ENCODE measurements at regions not wholly inside any gene's neighbourhood (a gene's known extent, or its start where the extent isn't known, plus 50 kb on each side); places are given as distances from the start of the nearest gene placed in this dataset.

DNA sequence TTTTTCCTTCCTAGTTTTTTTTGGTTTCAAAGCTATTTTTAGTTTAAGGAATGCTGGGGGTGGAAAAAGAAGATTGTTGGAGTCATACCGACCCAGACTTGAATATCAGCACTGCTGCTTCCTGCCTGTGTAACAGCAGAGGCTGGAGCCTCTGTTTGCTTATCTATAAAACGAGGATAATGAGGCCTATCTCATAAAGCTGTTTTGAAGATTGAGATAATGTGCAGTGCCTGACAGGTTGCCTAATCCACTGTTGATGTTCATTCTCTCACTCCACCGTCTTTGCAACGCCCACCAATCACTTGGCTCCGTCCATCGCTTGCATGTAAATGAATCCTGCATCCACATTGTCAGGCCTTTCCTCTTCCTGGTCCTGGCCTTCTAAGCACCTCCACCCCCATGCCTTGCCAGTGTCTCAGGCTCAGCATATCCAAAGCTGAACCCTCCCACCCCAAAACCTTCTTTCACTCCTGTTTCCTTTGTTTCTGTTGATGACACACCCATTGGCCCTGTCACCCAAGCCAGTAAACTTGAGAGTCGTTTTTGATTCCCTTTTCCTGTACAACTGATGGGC, 94.9 kb downstream of the MEX3B start:
- Histone ChIP-seq H3K9me3 (ENCODE audit: insufficient read depth, low read depth, low read length) (no peaks in the 10 kb centered on the region), H3K4me1 (ENCODE audit: insufficient read depth, low read length, poor library complexity, severe bottlenecking) (no peaks in the 10 kb centered on the region), H2AFZ (ENCODE audit: low read length) (no peak overlapping the region), H3K4me3 (ENCODE audit: low read length, poor library complexity, severe bottlenecking) (no peak overlapping the region), H3K36me3 (ENCODE audit: insufficient read depth, low read length) (no peaks in the 10 kb centered on the region), H3F3A (ENCODE audit: low read depth) (no peaks in the 10 kb centered on the region), H3K9ac (ENCODE audit: low read depth, low read length, poor library complexity, severe bottlenecking) (no peak overlapping the region), H4K20me1 (ENCODE audit: insufficient read depth, low read length, poor library complexity, severe bottlenecking) (no peaks in the 10 kb centered on the region), H3K79me2 (ENCODE audit: insufficient read depth, low read length) (no peaks in the 10 kb centered on the region), H3K27me3 (ENCODE audit: insufficient read depth, low read length, poor library complexity, severe bottlenecking) (no peaks in the 10 kb centered on the region), H3K9me2 (replicated peaks; ENCODE audit: low read depth, low read length) (no peaks in the 10 kb centered on the region), H3K4me2 (ENCODE audit: low read depth, low read length, poor library complexity, severe bottlenecking) (no peak overlapping the region)
- TF ChIP-seq CTCF (conservative IDR thresholded peaks at IDR 0.05; ENCODE audit: low read length) (no peak), EZH2phosphoT487 (IDR thresholded peaks at IDR 0.05; ENCODE audit: borderline replicate concordance) (no peak)

GRCh38 chr15:81948751-81949150, 97.1 kb downstream of the MEX3B start:
- H3K9ac ChIP-seq (ENCODE audit: low read depth, low read length, poor library complexity, severe bottlenecking): no peak overlapping the region
- H3K27me3 ChIP-seq (ENCODE audit: insufficient read depth, low read length, poor library complexity, severe bottlenecking): no peaks in the 10 kb centered on the region
- no peak overlapping the region for H3K4me2 ChIP-seq (ENCODE audit: low read depth, low read length, poor library complexity, severe bottlenecking)
- H3K9me3 ChIP-seq (ENCODE audit: insufficient read depth, low read depth, low read length): no peaks in the 10 kb centered on the region
- no peaks in the 10 kb centered on the region for H3K36me3 ChIP-seq (ENCODE audit: insufficient read depth, low read length)
- H2AFZ ChIP-seq (ENCODE audit: low read length): no peak overlapping the region
- no peak overlapping the region for H3K4me3 ChIP-seq (ENCODE audit: low read length, poor library complexity, severe bottlenecking)
- H3K4me1 ChIP-seq (ENCODE audit: insufficient read depth, low read length, poor library complexity, severe bottlenecking): no peaks in the 10 kb centered on the region
- no peaks in the 10 kb centered on the region for H3F3A ChIP-seq (ENCODE audit: low read depth)
- H3K9me2 ChIP-seq (replicated peaks; ENCODE audit: low read depth, low read length): no peaks in the 10 kb centered on the region
- H4K20me1 ChIP-seq (ENCODE audit: insufficient read depth, low read length, poor library complexity, severe bottlenecking): no peaks in the 10 kb centered on the region
- TF ChIP-seq EZH2phosphoT487 (IDR thresholded peaks at IDR 0.05; ENCODE audit: borderline replicate concordance): no peak
- TF ChIP-seq CTCF (conservative IDR thresholded peaks at IDR 0.05; ENCODE audit: low read length): no peak
- H3K79me2 ChIP-seq (ENCODE audit: insufficient read depth, low read length): no peaks in the 10 kb centered on the region

- Histone ChIP-seq H3K9me3 (ENCODE audit: insufficient read depth, low read depth, low read length) (no peaks in the 10 kb centered on the region), H3K9ac (ENCODE audit: low read depth, low read length, poor library complexity, severe bottlenecking) (no peak overlapping the region), H3K4me1 (ENCODE audit: insufficient read depth, low read length, poor library complexity, severe bottlenecking) (no peaks in the 10 kb centered on the region), H3K9me2 (replicated peaks; ENCODE audit: low read depth, low read length) (no peaks in the 10 kb centered on the region), H3K79me2 (ENCODE audit: insufficient read depth, low read length) (no peaks in the 10 kb centered on the region), H4K20me1 (ENCODE audit: insufficient read depth, low read length, poor library complexity, severe bottlenecking) (no peaks in the 10 kb centered on the region), H3F3A (ENCODE audit: low read depth) (no peaks in the 10 kb centered on the region), H3K27me3 (ENCODE audit: insufficient read depth, low read length, poor library complexity, severe bottlenecking) (no peaks in the 10 kb centered on the region), H3K36me3 (ENCODE audit: insufficient read depth, low read length) (no peaks in the 10 kb centered on the region), H3K4me2 (ENCODE audit: low read depth, low read length, poor library complexity, severe bottlenecking) (no peak overlapping the region), H3K4me3 (ENCODE audit: low read length, poor library complexity, severe bottlenecking) (no peak overlapping the region), H2AFZ (ENCODE audit: low read length) (no peak overlapping the region)
- no peak for TF ChIP-seq EZH2phosphoT487 (IDR thresholded peaks at IDR 0.05; ENCODE audit: borderline replicate concordance)
- TF ChIP-seq CTCF (conservative IDR thresholded peaks at IDR 0.05; ENCODE audit: low read length): no peak
Observed at GRCh38 chr15:81948222-81948621, 97.6 kb downstream of the MEX3B start.

All from Loucy (cell line).